GM13977 (cell line): ENCODE measurements at regions not wholly inside any gene's neighbourhood (a gene's known extent, or its start where the extent isn't known, plus 50 kb on each side); places are given as distances from the start of the nearest gene placed in this dataset.

Experiments used
- DNase-seq: peaks from one replicate; pipeline ENCODE4 v3.0.0; 2012; ENCODE audit warnings: low spot score
- in situ Hi-C: fragments of 300-500 bp; cut with MboI; formaldehyde crosslinking; loops from one replicate; pipeline ENCODE4 v1.12.0; 2022; ENCODE audit warnings: low sequenced_read_pairs, low pct_unique_long_range_greater_than_20kb, mixed read lengths, inconsistent platforms; ENCODE audit not compliant: unreplicated experiment
- TF ChIP-seq, protein P1 (sequence below): IDR thresholded peaks from 2 replicates; pipeline ENCODE4 v1.5.1; 2012; ENCODE audit warnings: mild to moderate bottlenecking, control low read depth; ENCODE audit not compliant: insufficient read depth; ENCODE audit errors: extremely low read depth, missing control alignments

DNA sequence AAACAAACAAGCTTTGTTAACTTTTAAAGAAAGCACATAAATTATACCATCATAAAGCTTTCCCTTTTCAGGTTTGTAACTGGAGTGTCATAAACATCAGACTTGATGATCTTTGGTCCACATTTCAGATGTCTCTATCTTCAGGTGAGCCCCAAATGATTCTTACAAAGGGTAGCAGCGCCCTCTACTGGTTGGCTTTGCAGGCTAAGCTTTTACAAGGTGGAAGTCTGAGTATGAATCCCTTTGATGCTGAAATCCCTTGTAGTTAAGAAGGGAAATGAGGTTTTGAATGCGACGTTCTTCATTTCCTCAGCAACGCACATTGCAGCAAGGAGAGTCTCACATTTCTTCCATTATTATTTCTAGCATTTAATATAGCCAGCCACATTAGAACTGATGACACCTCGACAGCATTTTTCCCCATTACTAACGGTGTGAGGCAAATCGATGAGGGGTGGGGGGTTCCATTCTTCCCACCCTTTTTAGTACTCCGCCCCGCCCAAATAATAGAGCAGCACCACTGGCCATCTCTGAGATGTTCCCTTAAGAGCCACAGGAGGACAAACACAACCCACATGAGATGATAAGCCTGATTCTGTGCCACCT is 126.3 kb upstream of the NT5E start:
- DNase-seq = peak; percentile 54
- TF ChIP-seq, protein P1, sequence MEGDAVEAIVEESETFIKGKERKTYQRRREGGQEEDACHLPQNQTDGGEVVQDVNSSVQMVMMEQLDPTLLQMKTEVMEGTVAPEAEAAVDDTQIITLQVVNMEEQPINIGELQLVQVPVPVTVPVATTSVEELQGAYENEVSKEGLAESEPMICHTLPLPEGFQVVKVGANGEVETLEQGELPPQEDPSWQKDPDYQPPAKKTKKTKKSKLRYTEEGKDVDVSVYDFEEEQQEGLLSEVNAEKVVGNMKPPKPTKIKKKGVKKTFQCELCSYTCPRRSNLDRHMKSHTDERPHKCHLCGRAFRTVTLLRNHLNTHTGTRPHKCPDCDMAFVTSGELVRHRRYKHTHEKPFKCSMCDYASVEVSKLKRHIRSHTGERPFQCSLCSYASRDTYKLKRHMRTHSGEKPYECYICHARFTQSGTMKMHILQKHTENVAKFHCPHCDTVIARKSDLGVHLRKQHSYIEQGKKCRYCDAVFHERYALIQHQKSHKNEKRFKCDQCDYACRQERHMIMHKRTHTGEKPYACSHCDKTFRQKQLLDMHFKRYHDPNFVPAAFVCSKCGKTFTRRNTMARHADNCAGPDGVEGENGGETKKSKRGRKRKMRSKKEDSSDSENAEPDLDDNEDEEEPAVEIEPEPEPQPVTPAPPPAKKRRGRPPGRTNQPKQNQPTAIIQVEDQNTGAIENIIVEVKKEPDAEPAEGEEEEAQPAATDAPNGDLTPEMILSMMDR = peak; percentile 93
- in situ Hi-C loops = no loop called here

DNA sequence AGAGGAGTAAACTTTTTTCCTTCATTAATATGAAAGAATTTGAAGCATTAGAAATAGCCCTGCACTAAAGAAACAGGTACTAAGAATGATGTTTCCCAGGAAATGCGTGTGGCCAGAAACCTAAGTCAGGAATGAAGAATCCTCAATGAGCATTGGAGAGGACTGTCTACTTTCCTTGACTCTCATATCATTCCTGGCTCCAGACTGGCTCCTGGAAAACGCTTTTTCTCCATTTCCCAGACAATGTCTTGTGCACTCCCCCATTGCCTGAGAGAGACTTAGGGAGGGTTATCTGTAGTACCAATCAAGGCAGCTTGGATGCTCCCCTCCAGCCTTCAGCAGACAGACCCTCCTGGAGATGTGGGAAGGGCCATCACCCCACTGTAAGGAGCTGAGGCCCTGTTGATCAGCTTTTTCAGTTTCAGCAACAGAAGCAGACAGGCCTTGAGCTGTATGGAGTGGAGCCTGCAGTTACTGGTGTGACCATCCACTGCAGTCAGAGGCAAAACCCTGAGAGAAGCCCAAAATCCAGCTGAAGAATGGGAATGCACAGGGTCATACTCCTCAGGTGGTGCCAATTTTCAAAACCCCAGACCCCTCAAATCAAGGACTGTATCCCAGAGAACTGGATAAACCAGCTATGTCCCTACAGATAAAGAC is 127.3 kb upstream of the NT5E start:
- TF ChIP-seq, protein P1 = no peak
- no peak for DNase-seq
- in situ Hi-C loops = no loop called here

DNA sequence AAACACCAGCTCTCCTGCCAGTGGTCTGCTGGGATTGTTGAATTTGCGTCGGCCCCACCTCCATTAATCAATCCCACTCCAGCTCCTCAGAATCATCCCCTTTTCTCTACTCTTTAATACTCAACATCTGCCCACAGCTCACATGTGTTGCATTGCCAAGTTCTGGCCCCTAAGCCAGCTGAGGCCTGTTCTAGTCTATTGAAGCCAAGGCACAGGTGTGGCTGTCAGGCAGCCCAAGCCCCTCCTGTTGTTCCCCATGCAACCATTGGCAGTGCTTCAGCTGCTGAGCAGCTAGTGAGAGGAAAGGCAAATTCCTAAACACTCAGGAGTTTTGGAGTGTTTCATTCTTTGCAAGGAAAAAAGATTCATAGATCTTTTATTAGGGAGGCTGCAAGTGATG is 128.0 kb upstream of the NT5E start:
- TF ChIP-seq, protein P1 = no peak
- DNase-seq = no peak
- in situ Hi-C loops = no loop called here

DNA sequence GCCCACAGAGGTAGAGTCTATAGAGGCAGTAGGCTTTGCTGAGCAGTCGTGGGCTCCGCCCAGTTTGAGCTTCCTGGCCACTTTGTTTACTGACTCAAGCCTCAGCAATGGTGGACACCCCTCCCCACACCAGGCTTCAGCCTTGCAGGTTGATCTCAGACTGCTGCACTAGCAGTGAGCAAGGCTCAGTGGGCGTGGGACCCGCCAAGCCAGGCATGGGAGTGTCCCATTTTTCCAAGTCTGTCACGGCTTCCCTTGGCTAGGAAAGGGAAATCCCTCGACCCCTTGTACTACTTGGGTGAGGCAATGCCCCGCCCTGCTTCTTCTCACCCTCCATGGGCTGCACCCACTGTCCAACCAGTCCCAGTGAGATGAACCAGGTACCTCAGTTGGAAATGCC is 135.3 kb upstream of the NT5E start:
- DNase-seq = no peak
- TF ChIP-seq, protein P1 = no peak
- in situ Hi-C loops = no loop called here

DNA sequence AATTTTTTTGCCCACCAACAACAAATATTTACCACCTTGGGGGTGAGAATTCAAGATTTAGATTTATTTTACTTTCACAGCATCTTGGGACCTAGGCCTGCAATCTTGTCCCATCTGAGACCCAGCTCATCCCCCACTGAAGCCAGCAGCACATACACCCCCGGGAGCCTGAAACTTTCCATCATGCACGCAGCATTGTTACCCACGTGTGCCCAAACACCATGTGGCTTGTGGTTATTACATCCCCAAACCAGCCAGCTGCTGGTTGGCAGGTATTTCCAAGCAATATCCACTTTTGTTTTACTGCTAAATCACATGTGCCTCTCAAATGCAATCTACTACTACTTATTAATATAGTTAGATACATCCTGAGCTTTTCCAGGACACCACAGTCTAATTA is 149.3 kb upstream of the NT5E start:
- no peak for DNase-seq
- TF ChIP-seq, protein P1 = no peak
- in situ Hi-C loops = no loop called here

DNA sequence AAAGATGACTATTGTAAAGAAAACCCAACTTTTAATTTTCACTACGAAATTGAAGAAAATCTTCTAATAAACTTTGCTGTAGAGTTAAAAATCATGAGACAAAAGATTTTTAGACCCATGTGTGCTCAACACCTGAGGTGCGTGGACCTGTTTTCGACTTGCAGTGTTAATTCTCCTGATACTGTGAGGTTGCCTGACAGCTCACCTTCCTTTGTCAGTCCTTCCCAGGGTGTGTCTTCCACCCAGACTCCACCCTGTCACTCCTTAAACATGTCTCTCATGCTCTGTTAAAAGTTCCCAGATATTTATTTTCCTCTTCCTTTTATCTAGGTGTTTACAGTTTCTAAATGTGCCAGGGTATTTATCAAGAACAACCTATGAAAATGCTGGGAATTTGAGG is 151.3 kb upstream of the NT5E start:
- DNase-seq = no peak
- in situ Hi-C loops = no loop called here
- TF ChIP-seq, protein P1 = no peak
